ENCODE measurements at regions not wholly inside any gene's neighbourhood (a gene's known extent, or its start where the extent isn't known, plus 50 kb on each side); places are given as distances from the start of the nearest gene placed in this dataset.

DNA sequence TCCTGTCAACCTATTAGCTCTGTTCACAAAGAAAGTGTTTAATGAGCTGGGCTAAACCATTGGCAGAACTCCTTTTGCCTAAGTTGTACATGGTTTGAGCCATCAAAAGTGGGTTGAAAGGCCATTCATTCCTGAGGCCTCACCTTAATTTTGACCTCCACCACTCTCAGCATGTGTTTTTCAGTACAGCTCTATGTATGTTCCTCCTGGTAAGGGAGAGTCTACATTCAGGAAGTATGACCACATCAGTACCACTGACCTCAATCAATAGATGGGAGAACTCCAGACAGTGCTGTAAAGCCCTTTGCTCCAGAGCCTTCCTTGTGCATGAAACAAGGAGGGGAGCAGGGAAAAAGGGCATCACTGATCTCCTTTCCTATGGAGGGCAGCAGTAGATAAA lies 87.8 kb upstream of the CARD18 start:
- TF ChIP-seq POLR2A (IDR thresholded peaks at IDR 0.05; ENCODE audit: low read depth, low read length): no peak
- no peak for TF ChIP-seq TAF1 (IDR thresholded peaks at IDR 0.05; ENCODE audit: borderline replicate concordance, low read depth, low read length)
- TF ChIP-seq POLR2AphosphoS5 (IDR thresholded peaks at IDR 0.05; ENCODE audit: low read depth, low read length): no peak
- no peak for DNase-seq (ENCODE audit: insufficient read length)
- FAIRE-seq: no peak

DNA sequence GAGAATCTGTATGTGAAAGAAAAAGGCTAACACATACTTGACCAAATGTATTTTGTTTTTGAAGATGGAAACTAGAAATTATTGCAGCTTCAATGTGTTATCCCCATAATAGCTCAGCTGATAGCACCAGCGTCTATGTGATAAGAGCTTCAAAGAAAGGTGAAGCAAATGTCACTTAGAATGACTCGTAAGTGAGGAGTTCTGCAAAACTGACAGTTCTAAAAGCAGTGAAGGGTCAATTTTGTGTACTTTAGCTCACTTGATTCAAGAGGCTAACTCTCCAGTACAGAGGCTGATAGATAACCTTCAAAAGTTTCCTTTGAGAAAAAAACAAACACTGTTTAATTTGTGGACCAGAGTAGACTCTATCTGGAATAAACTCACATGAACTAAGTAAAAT lies 87.2 kb upstream of the CARD18 start:
- no peak for DNase-seq (ENCODE audit: insufficient read length)
- no peak for TF ChIP-seq TAF1 (IDR thresholded peaks at IDR 0.05; ENCODE audit: borderline replicate concordance, low read depth, low read length)
- TF ChIP-seq POLR2A (IDR thresholded peaks at IDR 0.05; ENCODE audit: low read depth, low read length): no peak
- TF ChIP-seq POLR2AphosphoS5 (IDR thresholded peaks at IDR 0.05; ENCODE audit: low read depth, low read length): no peak
- no peak for FAIRE-seq

DNA sequence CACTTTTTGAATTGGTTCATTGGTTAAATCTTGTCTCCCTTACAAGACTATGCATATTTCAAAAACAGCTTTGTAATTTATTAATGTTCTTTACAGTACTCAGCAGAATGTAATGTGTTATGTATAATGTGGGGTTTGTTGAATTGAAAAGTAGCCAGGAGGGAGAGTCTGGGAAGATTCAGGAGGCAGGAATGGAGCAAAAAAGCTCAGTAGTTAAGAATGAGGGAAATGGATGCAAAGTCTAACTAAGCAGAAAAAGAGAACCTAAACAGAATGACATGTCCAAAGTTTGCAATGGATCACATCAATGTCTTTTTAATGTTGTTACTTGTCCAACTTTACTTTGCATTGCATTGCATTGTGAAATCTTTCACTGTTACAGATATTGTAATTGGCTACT lies 86.5 kb upstream of the CARD18 start:
- DNase-seq (ENCODE audit: insufficient read length): no peak
- no peak for TF ChIP-seq TAF1 (IDR thresholded peaks at IDR 0.05; ENCODE audit: borderline replicate concordance, low read depth, low read length)
- TF ChIP-seq POLR2AphosphoS5 (IDR thresholded peaks at IDR 0.05; ENCODE audit: low read depth, low read length): no peak
- no peak for TF ChIP-seq POLR2A (IDR thresholded peaks at IDR 0.05; ENCODE audit: low read depth, low read length)
- FAIRE-seq: no peak

DNA sequence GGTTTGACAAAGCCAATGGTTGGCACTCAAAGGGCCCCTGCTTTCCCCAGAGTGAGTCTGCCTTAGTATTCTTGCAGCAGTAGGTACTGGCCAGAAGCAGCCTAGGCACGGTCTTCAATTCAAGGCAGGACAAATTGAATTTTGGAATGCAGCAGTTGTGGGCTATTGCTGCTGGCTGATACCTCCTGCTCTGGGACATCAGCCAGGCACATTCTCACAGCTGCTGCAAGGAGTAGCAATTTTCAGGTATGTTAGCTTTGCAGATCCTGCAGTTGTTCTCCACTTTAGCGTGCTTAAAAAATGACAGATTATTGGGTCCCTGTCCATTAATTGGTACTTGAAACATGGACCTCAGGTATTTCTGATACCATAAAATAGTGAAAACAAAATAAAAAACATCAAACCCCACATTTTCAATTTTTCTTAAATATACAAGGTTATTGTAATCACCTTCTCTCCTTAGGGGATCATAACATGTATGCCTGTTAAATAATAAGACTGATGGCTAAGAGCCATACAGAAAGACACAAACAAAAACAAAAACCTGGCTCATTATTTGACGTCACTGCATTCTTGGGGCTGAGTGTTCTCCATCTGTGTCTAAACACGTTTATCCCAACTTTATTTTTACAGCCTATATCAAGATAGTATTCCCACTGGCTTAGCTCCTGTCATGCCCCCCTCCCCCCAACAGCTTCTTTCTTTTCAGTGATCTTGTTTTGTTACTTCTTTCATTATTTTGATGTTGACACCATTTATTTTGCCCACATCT lies 85.1 kb upstream of the CARD18 start:
- DNase-seq (ENCODE audit: insufficient read length) (no peak), FAIRE-seq (no peak)
- TF ChIP-seq POLR2AphosphoS5 (IDR thresholded peaks at IDR 0.05; ENCODE audit: low read depth, low read length) (no peak), POLR2A (IDR thresholded peaks at IDR 0.05; ENCODE audit: low read depth, low read length) (no peak), TAF1 (IDR thresholded peaks at IDR 0.05; ENCODE audit: borderline replicate concordance, low read depth, low read length) (no peak)

DNA sequence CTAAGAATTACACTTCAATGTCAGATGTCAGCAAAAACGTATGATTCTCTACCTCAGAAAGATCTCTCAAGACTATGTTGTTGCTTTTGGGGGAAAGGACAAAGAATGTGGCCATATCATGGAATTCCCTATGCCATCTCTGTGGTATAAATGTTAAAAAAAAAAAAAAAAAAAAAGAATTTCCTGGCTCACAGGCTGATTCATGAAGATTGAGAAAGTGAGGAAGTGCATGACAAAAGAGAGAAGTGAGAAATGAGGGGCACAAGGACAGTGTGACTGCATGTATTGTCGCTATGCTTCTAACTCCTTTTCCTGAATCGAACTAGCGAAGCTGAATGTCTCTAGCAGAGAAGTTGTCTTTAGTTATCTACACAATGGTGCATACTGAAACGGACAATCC lies 80.6 kb upstream of the CARD18 start:
- no peak for TF ChIP-seq TAF1 (IDR thresholded peaks at IDR 0.05; ENCODE audit: borderline replicate concordance, low read depth, low read length)
- no peak for TF ChIP-seq POLR2AphosphoS5 (IDR thresholded peaks at IDR 0.05; ENCODE audit: low read depth, low read length)
- DNase-seq (ENCODE audit: insufficient read length) (no peak), FAIRE-seq (no peak)

DNA sequence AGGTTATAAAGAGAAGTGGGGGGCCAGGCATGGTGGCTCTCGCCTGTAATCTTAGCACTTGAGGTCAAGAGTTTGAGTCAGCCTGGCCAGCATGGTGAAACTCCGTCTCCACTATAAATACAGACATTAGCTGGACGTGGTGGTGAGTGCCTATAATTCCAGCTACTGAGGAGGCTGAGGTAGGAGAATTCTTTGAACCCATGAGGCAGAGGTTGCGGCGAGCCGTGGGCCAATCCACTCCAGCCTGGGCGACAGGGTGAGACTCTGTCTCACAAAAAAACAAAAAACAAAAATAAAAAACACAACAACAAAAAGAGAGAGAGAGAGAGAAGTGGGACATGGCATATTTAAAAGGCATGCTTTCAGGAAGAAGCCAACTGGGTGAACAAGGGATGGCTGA lies 80.1 kb upstream of the CARD18 start:
- DNase-seq (ENCODE audit: insufficient read length): no peak
- no peak for FAIRE-seq

DNA sequence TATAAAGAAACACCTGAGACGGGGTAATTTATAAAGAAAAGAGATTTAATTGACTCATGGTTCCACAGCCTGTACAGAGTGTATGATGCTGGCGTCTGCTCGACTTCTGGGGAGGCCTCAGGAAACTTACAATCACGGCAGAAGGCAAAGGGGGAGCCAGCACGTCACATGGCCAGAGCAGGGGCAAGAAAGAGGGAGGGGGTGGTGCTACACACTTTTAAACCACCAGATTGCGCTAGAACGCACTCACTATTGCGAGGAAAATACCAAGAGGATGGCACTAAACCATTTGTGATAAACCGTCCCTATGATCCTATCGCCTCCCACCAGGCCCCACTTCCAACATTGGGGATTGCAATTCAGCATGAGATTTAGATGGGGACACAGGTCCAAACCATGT lies 79.7 kb upstream of the CARD18 start:
- FAIRE-seq (no peak), DNase-seq (ENCODE audit: insufficient read length) (no peak)
- TF ChIP-seq POLR2A (IDR thresholded peaks at IDR 0.05; ENCODE audit: low read depth, low read length): no peak
- no peak for TF ChIP-seq TAF1 (IDR thresholded peaks at IDR 0.05; ENCODE audit: borderline replicate concordance, low read depth, low read length)
- no peak for TF ChIP-seq POLR2AphosphoS5 (IDR thresholded peaks at IDR 0.05; ENCODE audit: low read depth, low read length)

More for the DNA sequence above, 80.1 kb upstream of the CARD18 start:
- no peak for TF ChIP-seq POLR2A (IDR thresholded peaks at IDR 0.05; ENCODE audit: low read depth, low read length)
- no peak for TF ChIP-seq POLR2AphosphoS5 (IDR thresholded peaks at IDR 0.05; ENCODE audit: low read depth, low read length)
- TF ChIP-seq TAF1 (IDR thresholded peaks at IDR 0.05; ENCODE audit: borderline replicate concordance, low read depth, low read length): no peak

DNA sequence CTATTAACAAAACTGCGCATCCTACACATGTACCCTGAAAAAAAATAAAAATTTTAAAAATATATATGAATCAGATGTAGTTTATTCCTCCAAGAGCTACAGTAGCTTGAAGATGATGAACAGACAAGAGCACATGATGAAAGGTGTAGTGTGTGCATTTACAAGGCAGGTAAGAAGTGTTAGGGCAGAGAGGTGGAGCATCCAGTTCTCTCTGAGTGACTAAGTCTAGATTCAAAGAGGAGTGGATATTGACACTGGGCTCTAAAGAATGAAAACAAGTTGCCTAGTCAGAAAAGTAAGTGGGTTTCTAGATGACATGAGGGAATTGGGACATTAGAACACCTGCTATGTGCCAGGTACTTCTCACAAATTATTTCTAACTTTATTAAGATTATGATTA lies 76.0 kb upstream of the CARD18 start:
- no peak for FAIRE-seq
- TF ChIP-seq POLR2A (IDR thresholded peaks at IDR 0.05; ENCODE audit: low read depth, low read length) (no peak), TAF1 (IDR thresholded peaks at IDR 0.05; ENCODE audit: borderline replicate concordance, low read depth, low read length) (no peak), POLR2AphosphoS5 (IDR thresholded peaks at IDR 0.05; ENCODE audit: low read depth, low read length) (no peak)

DNA sequence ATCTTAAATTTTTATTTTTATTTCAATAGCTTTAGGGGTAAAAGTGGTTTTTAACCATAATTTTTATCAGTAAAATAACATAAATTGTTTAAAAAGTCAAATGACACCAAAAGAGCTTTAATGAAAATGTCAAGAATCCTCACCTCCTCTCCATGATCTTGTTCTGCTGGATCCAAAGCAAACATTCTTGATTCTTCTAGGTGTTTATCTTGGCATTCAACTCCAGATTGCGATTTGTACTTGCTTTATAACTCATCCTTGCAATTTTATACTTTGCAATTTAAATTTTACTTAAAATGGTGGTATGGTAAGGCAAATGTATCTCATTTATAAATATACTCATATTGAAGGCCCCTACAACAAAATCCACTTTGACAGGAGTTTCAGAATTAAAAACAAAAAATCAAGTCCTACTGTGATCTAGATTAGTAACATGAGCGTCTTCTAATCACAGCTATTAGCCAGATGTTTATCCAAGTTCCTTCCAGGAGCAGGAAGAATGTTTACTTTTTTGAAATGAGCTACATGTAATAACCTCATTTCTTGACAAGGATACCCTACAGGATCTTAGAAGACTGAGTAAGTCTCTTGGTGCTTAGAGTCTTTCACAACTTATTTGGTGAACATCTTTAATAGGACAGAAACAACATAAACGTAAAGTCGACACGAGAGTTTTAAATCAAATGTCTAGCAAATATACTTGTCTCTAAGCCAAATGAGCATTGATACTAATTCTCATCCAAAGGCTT lies 72.4 kb upstream of the CARD18 start:
- no peak for TF ChIP-seq POLR2AphosphoS5 (IDR thresholded peaks at IDR 0.05; ENCODE audit: low read depth, low read length)
- TF ChIP-seq POLR2A (IDR thresholded peaks at IDR 0.05; ENCODE audit: low read depth, low read length): no peak
- TF ChIP-seq TAF1 (IDR thresholded peaks at IDR 0.05; ENCODE audit: borderline replicate concordance, low read depth, low read length): no peak
- DNase-seq (ENCODE audit: insufficient read length) (no peak), FAIRE-seq (no peak)

More for the DNA sequence above, 76.0 kb upstream of the CARD18 start:
- DNase-seq (ENCODE audit: insufficient read length): no peak

DNA sequence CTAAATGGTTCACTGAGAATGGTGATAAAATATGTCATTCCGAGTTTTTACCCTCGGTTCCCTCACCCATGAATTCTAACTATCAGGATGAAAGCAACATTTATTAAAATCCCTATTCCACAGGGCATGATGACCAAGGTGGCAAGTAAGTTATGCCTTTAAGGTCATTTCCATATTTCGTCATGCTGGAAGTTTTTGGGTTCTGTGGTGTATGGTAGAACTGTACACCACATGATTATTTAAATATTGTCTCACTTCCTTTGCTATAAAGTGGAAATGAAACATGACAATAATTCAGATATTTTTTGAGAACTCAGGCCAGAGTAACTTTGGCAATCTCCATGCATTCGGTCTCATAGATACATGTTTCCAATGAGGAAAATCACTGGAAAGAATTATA lies 68.5 kb upstream of the CARD18 start:
- DNase-seq (ENCODE audit: insufficient read length): no peak
- TF ChIP-seq POLR2A (IDR thresholded peaks at IDR 0.05; ENCODE audit: low read depth, low read length) (no peak), TAF1 (IDR thresholded peaks at IDR 0.05; ENCODE audit: borderline replicate concordance, low read depth, low read length) (no peak), POLR2AphosphoS5 (IDR thresholded peaks at IDR 0.05; ENCODE audit: low read depth, low read length) (no peak)
- no peak for FAIRE-seq

DNA sequence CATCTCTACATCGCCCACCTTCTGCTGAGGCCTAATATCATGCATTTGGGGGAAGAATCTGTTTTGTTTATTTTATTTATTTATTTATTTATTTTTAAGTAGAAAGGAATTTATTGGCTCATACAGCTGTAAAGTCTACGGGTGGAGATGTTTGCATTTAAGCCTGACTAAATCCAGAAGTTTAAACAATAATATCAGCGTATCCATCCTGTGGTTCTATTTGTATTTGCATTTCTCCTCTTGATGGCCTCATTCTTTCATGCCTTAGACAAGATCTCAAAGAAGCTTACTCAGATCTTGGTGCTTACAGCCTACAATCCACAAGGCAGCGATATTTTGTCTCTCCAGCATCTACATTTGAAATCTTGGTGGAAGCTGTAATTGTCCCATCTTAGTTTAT lies 67.1 kb upstream of the CARD18 start:
- DNase-seq (ENCODE audit: insufficient read length): no peak
- FAIRE-seq: no peak
- TF ChIP-seq POLR2A (IDR thresholded peaks at IDR 0.05; ENCODE audit: low read depth, low read length): no peak
- TF ChIP-seq TAF1 (IDR thresholded peaks at IDR 0.05; ENCODE audit: borderline replicate concordance, low read depth, low read length): no peak
- TF ChIP-seq POLR2AphosphoS5 (IDR thresholded peaks at IDR 0.05; ENCODE audit: low read depth, low read length): no peak

DNA sequence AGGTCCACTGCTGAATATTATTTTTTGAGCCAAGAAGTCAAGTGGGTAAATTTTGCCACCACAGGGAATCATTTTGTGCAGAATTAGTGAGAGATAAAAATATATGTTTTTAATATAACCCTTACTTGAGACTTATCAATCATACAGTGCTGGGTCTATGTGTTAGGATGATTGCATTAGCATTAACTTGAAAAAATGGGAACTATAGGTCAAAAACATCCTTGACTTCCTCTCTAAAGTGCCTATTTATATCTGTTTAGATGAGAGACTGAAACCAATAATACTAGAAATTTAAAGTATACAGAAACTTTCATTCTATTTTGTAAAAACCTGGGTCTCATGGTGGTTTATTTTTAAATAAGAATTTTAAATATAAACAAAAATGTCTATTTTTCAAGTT lies 65.1 kb upstream of the CARD18 start:
- FAIRE-seq (no peak), DNase-seq (ENCODE audit: insufficient read length) (no peak)
- no peak for TF ChIP-seq POLR2AphosphoS5 (IDR thresholded peaks at IDR 0.05; ENCODE audit: low read depth, low read length)
- no peak for TF ChIP-seq TAF1 (IDR thresholded peaks at IDR 0.05; ENCODE audit: borderline replicate concordance, low read depth, low read length)
- TF ChIP-seq POLR2A (IDR thresholded peaks at IDR 0.05; ENCODE audit: low read depth, low read length): no peak
